ENCODE measurements at regions not wholly inside any gene's neighbourhood (a gene's known extent, or its start where the extent isn't known, plus 50 kb on each side); places are given as distances from the start of the nearest gene placed in this dataset.

DNA sequence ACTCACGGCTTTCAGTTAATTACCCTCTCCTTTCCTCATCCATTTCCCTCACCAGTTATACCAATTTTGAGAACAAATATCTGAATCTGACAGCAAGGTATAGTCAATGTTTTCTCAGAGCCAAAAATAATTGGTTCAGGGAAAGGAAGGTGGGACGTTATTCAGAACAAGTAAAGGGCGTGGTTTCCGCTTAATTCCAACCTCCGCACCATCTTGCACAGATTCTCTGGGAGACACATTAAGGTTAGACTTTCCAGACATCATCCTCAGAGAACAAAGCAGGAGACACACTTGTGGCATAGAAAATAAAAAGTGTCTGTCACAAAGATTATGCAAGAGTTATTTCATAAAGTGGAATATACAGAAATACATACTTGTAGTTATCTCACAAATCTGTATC, 441.2 kb downstream of the IRX1 start:
- no peak for DNase-seq (ENCODE audit: low read depth)
- TF ChIP-seq, protein P1, sequence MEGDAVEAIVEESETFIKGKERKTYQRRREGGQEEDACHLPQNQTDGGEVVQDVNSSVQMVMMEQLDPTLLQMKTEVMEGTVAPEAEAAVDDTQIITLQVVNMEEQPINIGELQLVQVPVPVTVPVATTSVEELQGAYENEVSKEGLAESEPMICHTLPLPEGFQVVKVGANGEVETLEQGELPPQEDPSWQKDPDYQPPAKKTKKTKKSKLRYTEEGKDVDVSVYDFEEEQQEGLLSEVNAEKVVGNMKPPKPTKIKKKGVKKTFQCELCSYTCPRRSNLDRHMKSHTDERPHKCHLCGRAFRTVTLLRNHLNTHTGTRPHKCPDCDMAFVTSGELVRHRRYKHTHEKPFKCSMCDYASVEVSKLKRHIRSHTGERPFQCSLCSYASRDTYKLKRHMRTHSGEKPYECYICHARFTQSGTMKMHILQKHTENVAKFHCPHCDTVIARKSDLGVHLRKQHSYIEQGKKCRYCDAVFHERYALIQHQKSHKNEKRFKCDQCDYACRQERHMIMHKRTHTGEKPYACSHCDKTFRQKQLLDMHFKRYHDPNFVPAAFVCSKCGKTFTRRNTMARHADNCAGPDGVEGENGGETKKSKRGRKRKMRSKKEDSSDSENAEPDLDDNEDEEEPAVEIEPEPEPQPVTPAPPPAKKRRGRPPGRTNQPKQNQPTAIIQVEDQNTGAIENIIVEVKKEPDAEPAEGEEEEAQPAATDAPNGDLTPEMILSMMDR (conservative IDR thresholded peaks at IDR 0.05; ENCODE audit: control insufficient read depth, insufficient read depth, low read depth, low read length): no peak
- no peak overlapping the region for H3K4me3 ChIP-seq (ENCODE audit: control insufficient read depth, low read depth, low read length)

DNA sequence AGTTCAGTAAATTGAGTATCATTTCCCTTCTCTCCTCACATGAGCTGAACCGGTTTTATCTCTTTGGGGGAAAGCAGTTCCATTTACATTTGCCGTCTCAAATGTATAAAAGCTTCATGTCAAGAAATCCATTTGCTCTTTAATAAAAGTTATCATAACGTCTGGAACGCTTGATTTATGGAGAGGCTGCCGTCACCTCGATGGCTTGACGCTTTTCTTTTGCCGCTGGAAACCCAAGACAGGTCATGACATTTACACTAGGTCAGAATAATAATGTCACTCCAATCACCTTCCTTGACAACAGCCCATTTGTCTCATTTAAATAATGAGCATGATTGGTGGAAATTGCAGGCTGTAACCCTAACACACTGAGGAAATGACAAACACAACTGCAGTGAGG, 443.4 kb downstream of the IRX1 start:
- TF ChIP-seq, protein P1 (conservative IDR thresholded peaks at IDR 0.05; ENCODE audit: control insufficient read depth, insufficient read depth, low read depth, low read length): no peak
- no peak for DNase-seq (ENCODE audit: low read depth)
- no peak overlapping the region for H3K4me3 ChIP-seq (ENCODE audit: control insufficient read depth, low read depth, low read length)

DNA sequence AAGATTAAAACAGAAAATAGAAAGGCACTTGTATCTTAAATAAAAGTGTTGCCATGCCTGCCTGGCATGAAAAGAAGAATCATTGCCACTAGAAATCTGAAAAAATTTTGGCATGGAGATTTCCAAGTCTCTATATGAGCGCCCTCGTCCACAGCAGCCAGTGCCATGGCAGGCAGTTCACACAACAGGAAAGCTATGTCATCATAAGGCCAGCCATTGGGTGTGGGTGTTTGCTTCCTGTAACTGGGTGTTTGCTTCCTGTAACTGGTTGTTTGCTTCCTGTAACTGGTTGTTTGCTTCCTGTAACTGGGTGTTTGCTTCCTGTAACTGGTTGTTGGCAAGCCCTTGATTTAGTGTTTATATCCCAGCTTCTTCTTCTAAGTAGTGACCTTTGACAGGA, 446.7 kb downstream of the IRX1 start:
- TF ChIP-seq, protein P1 (conservative IDR thresholded peaks at IDR 0.05; ENCODE audit: control insufficient read depth, insufficient read depth, low read depth, low read length): no peak
- DNase-seq (ENCODE audit: low read depth): no peak
- H3K4me3 ChIP-seq (ENCODE audit: control insufficient read depth, low read depth, low read length): no peak overlapping the region

DNA sequence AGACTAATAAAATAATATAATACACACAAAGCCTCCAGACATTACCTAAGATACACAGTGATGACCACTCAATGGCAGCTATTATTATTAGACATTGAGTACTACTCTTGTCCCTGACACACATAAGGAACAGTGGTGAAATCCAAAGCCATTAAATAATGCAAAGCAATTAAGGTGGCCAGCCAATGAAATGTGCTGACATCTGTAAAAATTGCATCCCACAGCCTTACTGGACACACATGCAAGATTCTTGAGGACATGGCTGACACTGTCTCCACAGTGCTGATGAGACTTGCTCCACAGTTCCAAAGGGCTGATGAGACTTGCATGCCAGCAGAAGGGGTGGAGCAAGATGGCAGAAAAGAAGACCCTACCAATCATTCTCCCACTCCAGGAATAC, 447.5 kb downstream of the IRX1 start:
- TF ChIP-seq, protein P1 (conservative IDR thresholded peaks at IDR 0.05; ENCODE audit: control insufficient read depth, insufficient read depth, low read depth, low read length): no peak
- no peak overlapping the region for H3K4me3 ChIP-seq (ENCODE audit: control insufficient read depth, low read depth, low read length)
- DNase-seq (ENCODE audit: low read depth): no peak

DNA sequence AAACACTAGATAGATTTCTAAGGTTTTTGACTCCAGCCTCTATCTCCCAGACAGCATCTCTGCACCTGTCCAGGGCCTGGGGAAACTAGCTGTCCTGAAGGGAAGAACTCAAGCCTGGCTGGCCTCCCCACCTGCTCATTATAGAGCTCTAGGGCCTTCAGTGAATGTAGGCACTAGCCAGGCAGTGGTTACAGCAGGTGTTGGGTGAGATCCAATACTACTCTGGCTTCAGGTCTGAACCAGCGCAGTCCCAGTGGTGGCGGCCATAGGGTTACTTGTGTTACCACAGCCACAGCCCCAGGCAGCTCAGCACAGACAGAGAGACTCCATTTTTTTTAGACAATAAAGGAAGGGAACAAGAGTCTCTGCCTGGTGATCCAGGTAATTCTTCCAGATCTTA, 449.2 kb downstream of the IRX1 start:
- no peak overlapping the region for H3K4me3 ChIP-seq (ENCODE audit: control insufficient read depth, low read depth, low read length)
- DNase-seq (ENCODE audit: low read depth): no peak
- TF ChIP-seq, protein P1 (conservative IDR thresholded peaks at IDR 0.05; ENCODE audit: control insufficient read depth, insufficient read depth, low read depth, low read length): no peak

DNA sequence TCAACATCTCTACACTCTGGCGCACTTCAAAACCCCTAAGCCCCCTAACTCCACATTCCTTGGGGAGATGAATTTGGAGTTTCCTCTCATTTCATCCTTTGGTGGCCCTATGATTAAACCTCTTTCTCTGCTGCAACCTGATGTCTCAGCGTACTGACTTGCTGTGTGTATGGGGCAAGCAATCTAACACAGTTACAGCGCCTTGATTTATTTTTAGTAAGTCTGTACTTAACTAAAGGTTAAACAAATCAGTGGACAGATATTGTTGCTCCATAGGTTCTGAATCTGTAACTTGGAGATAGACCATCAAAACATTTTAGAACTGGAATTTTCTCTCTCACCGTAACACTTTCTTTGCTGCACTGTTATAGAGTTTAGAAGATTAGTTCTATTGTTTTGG, 452.8 kb downstream of the IRX1 start:
- DNase-seq (ENCODE audit: low read depth): no peak
- no peak overlapping the region for H3K4me3 ChIP-seq (ENCODE audit: control insufficient read depth, low read depth, low read length)
- TF ChIP-seq, protein P1 (conservative IDR thresholded peaks at IDR 0.05; ENCODE audit: control insufficient read depth, insufficient read depth, low read depth, low read length): no peak

DNA sequence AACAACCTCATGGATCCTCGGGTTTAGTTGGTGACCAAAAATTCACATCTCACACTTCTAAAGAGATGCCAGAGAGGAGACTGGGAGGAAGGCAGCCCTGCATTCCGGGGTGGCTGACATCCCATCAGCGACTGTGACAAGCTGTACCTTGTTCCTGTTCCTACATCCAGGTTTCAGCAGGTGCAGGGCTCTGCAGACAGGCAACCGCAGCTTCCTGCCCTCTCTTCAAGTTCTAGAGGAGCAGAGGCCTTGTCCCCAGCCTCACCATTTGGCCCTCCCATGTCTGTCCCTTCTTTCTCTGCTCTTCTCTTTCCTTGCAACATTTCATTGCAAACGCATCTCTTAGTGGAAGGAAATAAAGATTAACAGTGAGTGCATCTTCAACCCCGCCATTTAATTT, 454.6 kb downstream of the IRX1 start:
- TF ChIP-seq, protein P1 (conservative IDR thresholded peaks at IDR 0.05; ENCODE audit: control insufficient read depth, insufficient read depth, low read depth, low read length): no peak
- no peak overlapping the region for H3K4me3 ChIP-seq (ENCODE audit: control insufficient read depth, low read depth, low read length)
- no peak for DNase-seq (ENCODE audit: low read depth)
